Lower leg skin (tissue), 4 donors: ENCODE measurements at regions not wholly inside any gene's neighbourhood (a gene's known extent, or its start where the extent isn't known, plus 50 kb on each side); places are given as distances from the start of the nearest gene placed in this dataset.

Experiments used
- DNase-seq, 2 donors: peaks; one replicate each; pipeline ENCODE4 v3.0.0-alpha.2; 2019; ENCODE audit warnings: low spot score in 2 of 2
- H3K4me3 ChIP-seq: fragments of 200-600 bp; sonication (generic); 2 replicates; pipeline ENCODE4 v1.5.1; 2017; ENCODE audit warnings: mild to moderate bottlenecking, low read depth; ENCODE audit not compliant: poor library complexity, severe bottlenecking
- POLR2A ChIP-seq, 2 donors: fragments of 450-650 bp; IDR thresholded peaks; one replicate each; pipeline ENCODE4 v1.6.1; 2016 to 2017; ENCODE audit warnings: antibody characterized with exemption in 2 of 2, mild to moderate bottlenecking in 1 of 2, moderate library complexity in 1 of 2
- WGBS, 2 donors: methylation state at CpG; one replicate each; pipeline ENCODE4 v1.1.5; 2018; 5-methylcytosine and 5-hydroxymethylcytosine counted together
- intact Hi-C: fragments of 100-400 bp; cut with DNase I; formaldehyde crosslinking; loops from one replicate; pipeline ENCODE4 v1.15.0; 2023; ENCODE audit warnings: low total_unique reads
- TF ChIP-seq, protein P1 (sequence below), 3 donors: fragments of 450-650 bp; IDR thresholded peaks; one replicate each; pipeline ENCODE4 v1.5.1; 2016; ENCODE audit warnings: antibody characterized with exemption in 3 of 3, mild to moderate bottlenecking in 3 of 3, moderate library complexity in 2 of 3

DNA sequence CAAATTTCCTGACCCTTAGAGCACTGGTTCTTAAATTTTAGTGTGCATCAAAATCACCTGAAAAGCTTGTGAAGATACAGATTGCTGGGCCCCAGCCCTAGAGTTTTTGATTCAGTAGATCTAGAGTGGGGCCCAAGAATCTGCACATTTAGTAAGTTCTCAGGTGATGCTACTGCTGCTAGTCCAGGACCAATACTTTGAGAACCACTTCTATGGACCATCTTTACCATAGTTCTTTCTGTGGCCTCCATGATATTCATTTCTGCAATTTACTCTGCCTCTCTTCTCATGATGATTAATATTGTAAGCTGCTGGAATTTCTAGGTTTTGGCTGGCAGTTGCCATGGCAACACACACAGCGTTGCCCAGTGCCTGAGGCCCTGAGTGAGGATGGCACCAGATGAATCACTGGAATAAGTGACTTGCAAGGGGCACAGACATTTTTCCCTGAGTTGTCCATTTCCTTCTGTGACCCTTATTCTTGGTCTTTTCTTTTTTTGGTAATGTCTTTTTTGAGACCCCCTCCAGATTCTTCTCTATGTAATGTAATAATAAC is 83.6 kb downstream of the PPP1R2C start:
- intact Hi-C loops, result loop anchor here (5.0 kb wide), 1 partner anchor 1068 kb away; no protein-coding TSS in a partner anchor
- H3K4me3 ChIP-seq, result no peak overlapping the region
- DNase-seq, result no peak
- 33 to 56% methylated on average over 1 of the region's 1 CpG for WGBS, 2 donors
- no peak for TF ChIP-seq POLR2A (IDR thresholded peaks at IDR 0.05)
- TF ChIP-seq, protein P1, sequence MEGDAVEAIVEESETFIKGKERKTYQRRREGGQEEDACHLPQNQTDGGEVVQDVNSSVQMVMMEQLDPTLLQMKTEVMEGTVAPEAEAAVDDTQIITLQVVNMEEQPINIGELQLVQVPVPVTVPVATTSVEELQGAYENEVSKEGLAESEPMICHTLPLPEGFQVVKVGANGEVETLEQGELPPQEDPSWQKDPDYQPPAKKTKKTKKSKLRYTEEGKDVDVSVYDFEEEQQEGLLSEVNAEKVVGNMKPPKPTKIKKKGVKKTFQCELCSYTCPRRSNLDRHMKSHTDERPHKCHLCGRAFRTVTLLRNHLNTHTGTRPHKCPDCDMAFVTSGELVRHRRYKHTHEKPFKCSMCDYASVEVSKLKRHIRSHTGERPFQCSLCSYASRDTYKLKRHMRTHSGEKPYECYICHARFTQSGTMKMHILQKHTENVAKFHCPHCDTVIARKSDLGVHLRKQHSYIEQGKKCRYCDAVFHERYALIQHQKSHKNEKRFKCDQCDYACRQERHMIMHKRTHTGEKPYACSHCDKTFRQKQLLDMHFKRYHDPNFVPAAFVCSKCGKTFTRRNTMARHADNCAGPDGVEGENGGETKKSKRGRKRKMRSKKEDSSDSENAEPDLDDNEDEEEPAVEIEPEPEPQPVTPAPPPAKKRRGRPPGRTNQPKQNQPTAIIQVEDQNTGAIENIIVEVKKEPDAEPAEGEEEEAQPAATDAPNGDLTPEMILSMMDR (IDR thresholded peaks at IDR 0.05), result no peak

DNA sequence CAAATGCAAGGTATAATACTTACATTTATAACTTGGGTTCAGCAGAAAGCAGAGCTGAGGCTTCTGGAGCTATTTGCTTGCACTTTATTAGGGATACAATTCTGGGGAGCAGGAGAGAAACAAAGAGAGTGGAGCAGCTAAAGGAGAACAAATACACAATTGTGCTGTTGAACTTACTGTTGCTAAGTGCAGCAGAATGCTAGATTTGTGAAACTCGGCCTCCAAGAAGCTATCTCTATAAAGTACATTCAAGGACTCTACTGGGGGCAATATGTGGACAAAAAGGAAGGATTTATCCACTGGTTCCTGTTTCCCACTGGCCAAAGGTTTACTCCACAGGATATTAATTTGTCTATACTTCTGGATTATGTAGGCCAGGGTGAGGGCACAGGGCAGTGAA is 86.8 kb downstream of the PPP1R2C start:
- no peak for DNase-seq
- intact Hi-C loops, result loop anchor here (5.0 kb wide), 1 partner anchor 1071 kb away; no protein-coding TSS in a partner anchor
- WGBS, 2 donors, result 75 to 94% methylated on average over 1 of the region's 1 CpG
- H3K4me3 ChIP-seq, result no peak overlapping the region
- TF ChIP-seq, protein P1 (IDR thresholded peaks at IDR 0.05), result no peak
- TF ChIP-seq POLR2A (IDR thresholded peaks at IDR 0.05), result no peak

DNA sequence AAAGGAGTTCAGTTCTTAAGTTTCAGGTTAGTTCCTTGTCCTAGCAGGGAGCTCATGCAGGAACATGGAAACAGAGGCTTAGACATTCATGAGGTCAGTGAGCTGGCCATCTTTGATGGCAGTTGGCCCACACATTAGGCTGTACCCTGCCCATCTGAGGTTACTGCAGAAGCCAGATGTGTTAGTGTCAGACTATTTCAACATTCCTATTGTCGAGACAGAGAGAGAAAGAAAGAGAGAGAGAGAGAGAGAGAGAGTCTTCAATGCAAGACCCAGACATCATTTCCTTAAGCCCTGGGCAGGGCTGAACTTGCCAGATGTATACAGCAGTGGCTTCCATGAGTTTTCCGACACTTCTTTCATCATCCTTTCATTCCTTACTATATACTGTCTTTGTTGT is 91.3 kb downstream of the PPP1R2C start:
- 60 to 74% methylated on average over 2 of the region's 2 CpGs for WGBS, 2 donors
- TF ChIP-seq, protein P1 (IDR thresholded peaks at IDR 0.05), result no peak
- no peak for TF ChIP-seq POLR2A (IDR thresholded peaks at IDR 0.05)
- no peak overlapping the region for H3K4me3 ChIP-seq
- DNase-seq, result no peak
- intact Hi-C loops, result no loop called here

DNA sequence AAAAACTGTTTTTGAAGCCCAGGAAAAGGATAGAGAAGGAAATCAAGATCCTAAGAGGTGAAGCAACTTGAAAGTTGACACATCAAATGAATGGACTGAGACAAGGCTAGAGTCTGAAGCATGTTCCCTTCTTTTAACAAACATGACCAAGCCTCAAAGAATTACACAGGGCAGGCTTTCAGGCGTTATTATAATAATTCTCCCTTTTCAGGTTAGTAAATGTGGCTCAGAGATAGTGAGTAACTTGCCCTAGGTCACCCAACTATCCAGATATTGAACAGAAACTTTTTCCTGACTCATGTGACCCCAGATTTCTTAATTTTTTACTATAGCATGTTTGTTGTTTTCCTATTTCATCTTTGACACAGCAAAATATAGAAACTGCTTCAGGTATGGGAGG is 91.7 kb downstream of the PPP1R2C start:
- no peak for DNase-seq
- 47 to 75% methylated on average over 1 of the region's 1 CpG for WGBS, 2 donors
- TF ChIP-seq POLR2A (IDR thresholded peaks at IDR 0.05), result no peak
- TF ChIP-seq, protein P1 (IDR thresholded peaks at IDR 0.05), result no peak
- intact Hi-C loops, result no loop called here
- no peak overlapping the region for H3K4me3 ChIP-seq

DNA sequence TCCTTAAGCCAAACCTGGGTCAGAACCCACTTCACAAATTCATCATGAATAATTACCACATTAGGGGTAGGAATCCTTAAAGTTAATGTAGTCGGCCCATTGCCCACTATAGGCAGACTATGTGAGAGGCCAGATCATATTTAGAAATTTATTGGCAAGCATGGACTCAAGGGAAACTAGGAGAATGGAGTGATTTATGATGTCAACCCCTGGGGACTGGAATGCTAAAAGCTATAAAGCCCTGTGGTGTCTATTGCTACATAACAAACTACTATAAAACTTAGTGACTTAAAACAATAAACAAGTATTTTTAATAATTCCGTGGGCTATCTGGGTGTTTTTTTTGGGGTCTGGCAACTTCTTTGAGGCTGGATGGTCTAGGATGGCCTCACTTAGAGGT is 93.9 kb downstream of the PPP1R2C start:
- no peak for DNase-seq
- WGBS, 2 donors, result 58 to 80% methylated on average over 2 of the region's 2 CpGs
- intact Hi-C loops, result no loop called here
- H3K4me3 ChIP-seq, result no peak overlapping the region
- TF ChIP-seq, protein P1 (IDR thresholded peaks at IDR 0.05), result no peak
- no peak for TF ChIP-seq POLR2A (IDR thresholded peaks at IDR 0.05)

DNA sequence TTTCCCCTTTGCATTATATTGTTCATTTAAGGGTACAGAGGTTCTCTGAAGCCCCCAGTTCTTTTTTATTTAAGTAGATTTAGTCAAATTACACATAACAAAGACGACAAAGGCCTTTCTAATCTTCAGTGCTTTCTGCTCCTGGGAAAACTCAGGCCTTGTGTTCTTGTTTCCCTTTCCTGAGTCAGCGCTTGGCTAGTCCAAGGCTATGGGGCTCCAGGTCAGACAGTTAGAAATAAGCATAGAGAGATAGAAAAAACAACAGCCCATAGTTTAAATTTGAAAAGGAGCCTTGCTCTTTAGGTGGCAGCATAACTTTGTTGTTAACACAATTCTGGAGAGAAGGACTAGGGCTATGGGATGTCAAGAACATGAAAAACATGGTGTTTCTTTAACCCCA is 97.3 kb downstream of the PPP1R2C start:
- H3K4me3 ChIP-seq, result no peak overlapping the region
- TF ChIP-seq, protein P1 (IDR thresholded peaks at IDR 0.05), result no peak
- TF ChIP-seq POLR2A (IDR thresholded peaks at IDR 0.05), result no peak
- WGBS, 2 donors, result 47 to 65% methylated on average over 2 of the region's 2 CpGs
- intact Hi-C loops, result no loop called here
- no peak for DNase-seq
